ENCODE measurements at regions not wholly inside any gene's neighbourhood (a gene's known extent, or its start where the extent isn't known, plus 50 kb on each side); places are given as distances from the start of the nearest gene placed in this dataset.

GRCh38 chr18:59823596-59824195, 76.1 kb upstream of the PMAIP1 start:
- H3K4me2 ChIP-seq (ENCODE audit: low read length), result no peak overlapping the region
- no peak overlapping the region for H3K23ac ChIP-seq (ENCODE audit: low read length)
- no peak overlapping the region for H3K56ac ChIP-seq (ENCODE audit: low read length)
- no peaks in the 10 kb centered on the region for H3K79me2 ChIP-seq (ENCODE audit: control insufficient read depth, insufficient read depth, low read length)
- no peak overlapping the region for H3K9ac ChIP-seq (ENCODE audit: low read length)
- H3K27me3 ChIP-seq (ENCODE audit: insufficient read depth, low read length, poor library complexity), result no peaks in the 10 kb centered on the region
- H2BK5ac ChIP-seq (ENCODE audit: low read length), result no peak overlapping the region
- no peak overlapping the region for H3K4me3 ChIP-seq (ENCODE audit: low read length)
- peak; percentile 82 for DNase-seq
- H4K5ac ChIP-seq (ENCODE audit: low read length), result no peak overlapping the region
- no peak overlapping the region for H2BK120ac ChIP-seq (ENCODE audit: low read depth, low read length)
- WGBS (ENCODE audit: extremely low coverage, insufficient coverage, low lambda C conversion rate), result no CpG with 5 or more reads among the region's 12 CpGs
- H2BK15ac ChIP-seq (replicated peaks; ENCODE audit: low read depth), result no peak overlapping the region
- no peak overlapping the region for H2AK5ac ChIP-seq (ENCODE audit: low read length)
- no peak overlapping the region for H3K18ac ChIP-seq (ENCODE audit: low read length)
- H4K8ac ChIP-seq (ENCODE audit: low read depth, low read length), result no peak overlapping the region
- H3K27ac ChIP-seq (ENCODE audit: low read depth, low read length), result no peak overlapping the region
- no peaks in the 10 kb centered on the region for H3K36me3 ChIP-seq (ENCODE audit: control insufficient read depth, insufficient read depth, low read length)
- H3K4me1 ChIP-seq (ENCODE audit: control insufficient read depth, low read depth, low read length), result no peaks in the 10 kb centered on the region
- no peak overlapping the region for H3K4ac ChIP-seq (ENCODE audit: low read depth, low read length)
- H3K79me1 ChIP-seq (ENCODE audit: low read length), result no peaks in the 10 kb centered on the region

- H3K27me3 ChIP-seq (ENCODE audit: insufficient read depth, low read length, poor library complexity), result no peaks in the 10 kb centered on the region
- no peaks in the 10 kb centered on the region for H3K79me1 ChIP-seq (ENCODE audit: low read length)
Measured at GRCh38 chr18:59822612-59823550, 76.9 kb upstream of the PMAIP1 start.

DNA sequence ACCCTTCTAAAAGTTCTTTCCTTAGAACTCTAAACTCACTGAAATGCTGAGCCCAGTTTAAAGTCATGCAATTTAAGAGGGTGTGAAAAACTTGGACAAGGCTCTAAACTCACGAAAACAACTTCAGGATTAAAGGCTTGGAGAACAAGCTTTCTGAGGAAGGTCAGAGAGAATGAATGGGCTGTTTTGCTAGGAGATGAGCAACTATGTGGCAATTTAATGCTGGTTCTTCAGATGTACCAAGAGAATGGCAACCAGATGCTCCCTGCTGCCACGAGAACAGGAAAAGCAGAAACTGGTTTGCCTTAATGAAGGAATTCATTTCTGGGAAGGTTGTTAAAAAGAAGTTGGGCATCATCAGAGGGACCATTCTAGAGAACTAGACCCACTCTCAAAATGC, 77.8 kb upstream of the PMAIP1 start:
- H3K36me3 ChIP-seq (ENCODE audit: control insufficient read depth, insufficient read depth, low read length), result no peaks in the 10 kb centered on the region
- H3K4me3 ChIP-seq (ENCODE audit: low read length), result no peak overlapping the region
- H3K9ac ChIP-seq (ENCODE audit: low read length), result no peak overlapping the region
- H3K27me3 ChIP-seq (ENCODE audit: insufficient read depth, low read length, poor library complexity), result no peaks in the 10 kb centered on the region
- H3K4ac ChIP-seq (ENCODE audit: low read depth, low read length), result no peak overlapping the region
- WGBS (ENCODE audit: extremely low coverage, insufficient coverage, low lambda C conversion rate), result no CpG with 5 or more reads among the region's 2 CpGs
- no peak overlapping the region for H4K5ac ChIP-seq (ENCODE audit: low read length)
- no peak for DNase-seq
- no peaks in the 10 kb centered on the region for H3K79me2 ChIP-seq (ENCODE audit: control insufficient read depth, insufficient read depth, low read length)
- H3K4me1 ChIP-seq (ENCODE audit: control insufficient read depth, low read depth, low read length), result no peaks in the 10 kb centered on the region
- no peak overlapping the region for H2BK15ac ChIP-seq (replicated peaks; ENCODE audit: low read depth)
- H4K8ac ChIP-seq (ENCODE audit: low read depth, low read length), result no peak overlapping the region
- H2BK5ac ChIP-seq (ENCODE audit: low read length), result no peak overlapping the region
- no peak overlapping the region for H2BK120ac ChIP-seq (ENCODE audit: low read depth, low read length)
- H3K27ac ChIP-seq (ENCODE audit: low read depth, low read length), result no peak overlapping the region
- no peak overlapping the region for H3K4me2 ChIP-seq (ENCODE audit: low read length)
- H2AK5ac ChIP-seq (ENCODE audit: low read length), result no peak overlapping the region
- H3K18ac ChIP-seq (ENCODE audit: low read length), result no peak overlapping the region
- no peak overlapping the region for H3K23ac ChIP-seq (ENCODE audit: low read length)
- H3K79me1 ChIP-seq (ENCODE audit: low read length), result no peaks in the 10 kb centered on the region
- no peak overlapping the region for H3K56ac ChIP-seq (ENCODE audit: low read length)

More at GRCh38 chr18:59822612-59823550, 76.9 kb upstream of the PMAIP1 start:
- H3K79me2 ChIP-seq (ENCODE audit: control insufficient read depth, insufficient read depth, low read length), result no peaks in the 10 kb centered on the region
- H3K4ac ChIP-seq (ENCODE audit: low read depth, low read length), result no peak overlapping the region
- H3K4me2 ChIP-seq (ENCODE audit: low read length), result no peak overlapping the region
- no peak overlapping the region for H3K56ac ChIP-seq (ENCODE audit: low read length)
- no peak overlapping the region for H3K18ac ChIP-seq (ENCODE audit: low read length)
- no peak overlapping the region for H2BK120ac ChIP-seq (ENCODE audit: low read depth, low read length)
- no peak overlapping the region for H4K5ac ChIP-seq (ENCODE audit: low read length)
- no peak overlapping the region for H3K9ac ChIP-seq (ENCODE audit: low read length)
- no CpG with 5 or more reads among the region's 7 CpGs for WGBS (ENCODE audit: extremely low coverage, insufficient coverage, low lambda C conversion rate)
- H3K36me3 ChIP-seq (ENCODE audit: control insufficient read depth, insufficient read depth, low read length), result no peaks in the 10 kb centered on the region
- no peak overlapping the region for H2AK5ac ChIP-seq (ENCODE audit: low read length)
- no peak overlapping the region for H2BK5ac ChIP-seq (ENCODE audit: low read length)
- H3K27ac ChIP-seq (ENCODE audit: low read depth, low read length), result no peak overlapping the region
- no peak overlapping the region for H2BK15ac ChIP-seq (replicated peaks; ENCODE audit: low read depth)
- H3K4me1 ChIP-seq (ENCODE audit: control insufficient read depth, low read depth, low read length), result no peaks in the 10 kb centered on the region
- H3K4me3 ChIP-seq (ENCODE audit: low read length), result no peak overlapping the region
- H4K8ac ChIP-seq (ENCODE audit: low read depth, low read length), result no peak overlapping the region
- DNase-seq, result no peak
- H3K23ac ChIP-seq (ENCODE audit: low read length), result no peak overlapping the region

DNA sequence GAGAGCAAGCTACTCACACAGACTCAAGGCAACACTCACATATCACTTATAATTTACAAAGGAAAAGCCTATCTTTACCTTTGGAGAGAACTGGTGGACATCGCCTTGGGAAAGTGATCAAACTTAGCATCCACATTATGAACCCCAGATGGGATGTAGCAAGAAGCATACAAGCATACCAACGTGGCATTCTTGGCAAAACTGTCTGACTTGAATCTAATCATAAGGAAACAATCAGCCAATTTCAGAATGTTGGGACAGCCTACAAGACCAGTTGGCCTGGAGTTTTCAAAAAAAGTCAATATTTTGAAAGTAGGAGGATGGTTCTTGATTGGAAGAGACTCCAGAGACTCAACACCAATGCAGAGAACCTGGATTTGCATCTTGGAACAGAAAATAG, 79.1 kb upstream of the PMAIP1 start:
- WGBS (ENCODE audit: extremely low coverage, insufficient coverage, low lambda C conversion rate), result no CpG with 5 or more reads among the region's 2 CpGs
- Histone ChIP-seq H2BK5ac (ENCODE audit: low read length) (no peak overlapping the region), H3K4me3 (ENCODE audit: low read length) (no peak overlapping the region), H3K9ac (ENCODE audit: low read length) (no peak overlapping the region), H4K5ac (ENCODE audit: low read length) (no peak overlapping the region), H2BK120ac (ENCODE audit: low read depth, low read length) (no peak overlapping the region), H3K23ac (ENCODE audit: low read length) (no peak overlapping the region), H3K4me1 (ENCODE audit: control insufficient read depth, low read depth, low read length) (no peaks in the 10 kb centered on the region), H3K79me1 (ENCODE audit: low read length) (no peaks in the 10 kb centered on the region), H3K56ac (ENCODE audit: low read length) (no peak overlapping the region), H3K4ac (ENCODE audit: low read depth, low read length) (no peak overlapping the region), H3K27me3 (ENCODE audit: insufficient read depth, low read length, poor library complexity) (no peaks in the 10 kb centered on the region), H4K8ac (ENCODE audit: low read depth, low read length) (no peak overlapping the region), H2AK5ac (ENCODE audit: low read length) (no peak overlapping the region), H2BK15ac (replicated peaks; ENCODE audit: low read depth) (no peak overlapping the region), H3K79me2 (ENCODE audit: control insufficient read depth, insufficient read depth, low read length) (no peaks in the 10 kb centered on the region), H3K4me2 (ENCODE audit: low read length) (no peak overlapping the region), H3K18ac (ENCODE audit: low read length) (no peak overlapping the region), H3K36me3 (ENCODE audit: control insufficient read depth, insufficient read depth, low read length) (no peaks in the 10 kb centered on the region), H3K27ac (ENCODE audit: low read depth, low read length) (no peak overlapping the region)
- no peak for DNase-seq

DNA sequence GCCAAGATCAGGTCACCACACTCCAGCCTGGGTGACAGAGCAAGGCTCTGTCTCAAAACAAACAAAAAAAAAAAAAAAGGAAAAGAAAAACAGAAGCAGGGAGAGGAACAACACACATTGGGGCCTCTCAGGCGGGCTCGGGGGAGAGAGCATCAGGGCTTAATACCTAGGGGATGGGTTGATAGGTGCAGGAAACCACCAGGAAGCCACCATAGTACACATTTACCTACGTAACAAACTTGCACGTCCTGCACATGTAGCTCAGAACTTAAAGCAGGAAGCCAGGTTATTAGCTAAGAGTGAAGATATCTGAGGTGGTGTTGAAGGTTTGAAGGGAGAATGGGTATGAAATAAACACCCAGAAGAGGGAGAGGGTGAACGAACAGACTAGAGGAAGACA, 81.0 kb upstream of the PMAIP1 start:
- no peak overlapping the region for H3K27ac ChIP-seq (ENCODE audit: low read depth, low read length)
- no peak overlapping the region for H2BK5ac ChIP-seq (ENCODE audit: low read length)
- no peaks in the 10 kb centered on the region for H3K79me1 ChIP-seq (ENCODE audit: low read length)
- H3K27me3 ChIP-seq (ENCODE audit: insufficient read depth, low read length, poor library complexity), result no peaks in the 10 kb centered on the region
- no peaks in the 10 kb centered on the region for H3K79me2 ChIP-seq (ENCODE audit: control insufficient read depth, insufficient read depth, low read length)
- no peaks in the 10 kb centered on the region for H3K4me1 ChIP-seq (ENCODE audit: control insufficient read depth, low read depth, low read length)
- no peaks in the 10 kb centered on the region for H3K36me3 ChIP-seq (ENCODE audit: control insufficient read depth, insufficient read depth, low read length)
- no peak overlapping the region for H3K56ac ChIP-seq (ENCODE audit: low read length)
- no peak overlapping the region for H2BK120ac ChIP-seq (ENCODE audit: low read depth, low read length)
- no peak overlapping the region for H4K5ac ChIP-seq (ENCODE audit: low read length)
- H3K9ac ChIP-seq (ENCODE audit: low read length), result no peak overlapping the region
- WGBS (ENCODE audit: extremely low coverage, insufficient coverage, low lambda C conversion rate), result no CpG with 5 or more reads among the region's 5 CpGs
- no peak overlapping the region for H3K4me2 ChIP-seq (ENCODE audit: low read length)
- no peak overlapping the region for H3K23ac ChIP-seq (ENCODE audit: low read length)
- H2BK15ac ChIP-seq (replicated peaks; ENCODE audit: low read depth), result no peak overlapping the region
- no peak overlapping the region for H3K4ac ChIP-seq (ENCODE audit: low read depth, low read length)
- no peak overlapping the region for H4K8ac ChIP-seq (ENCODE audit: low read depth, low read length)
- H2AK5ac ChIP-seq (ENCODE audit: low read length), result no peak overlapping the region
- H3K4me3 ChIP-seq (ENCODE audit: low read length), result no peak overlapping the region
- DNase-seq, result no peak
- no peak overlapping the region for H3K18ac ChIP-seq (ENCODE audit: low read length)

All from mesendoderm (in vitro differentiated cells).